Liver (tissue), 8 donors: ENCODE measurements at regions not wholly inside any gene's neighbourhood (a gene's known extent, or its start where the extent isn't known, plus 50 kb on each side); places are given as distances from the start of the nearest gene placed in this dataset.

Experiments
- DNase-seq: peaks from one replicate; pipeline ENCODE4 v3.0.0-alpha.2; 2017; ENCODE audit warnings: low spot score
- H3K27ac ChIP-seq, 2 donors: one replicate each; pipeline ENCODE4 v1.7.0; 2013; ENCODE audit warnings: inconsistent platforms in 2 of 2, low read length in 2 of 2, control low read depth in 1 of 2, low read depth in 1 of 2, mild to moderate bottlenecking in 1 of 2
- H3K27me3 ChIP-seq, 4 donors: one replicate each; pipeline versions ENCODE4 v1.6.1 to v1.7.0; 2013; ENCODE audit warnings: low read length in 3 of 4, inconsistent platforms in 1 of 4, mild to moderate bottlenecking in 1 of 4, moderate library complexity in 1 of 4; ENCODE audit not compliant: control insufficient read depth in 4 of 4, insufficient read depth in 4 of 4
- H3K36me3 ChIP-seq, 4 donors: one replicate each; pipeline versions ENCODE4 v1.6.1 to v1.7.0; 2013; ENCODE audit warnings: low read length in 3 of 4, mild to moderate bottlenecking in 3 of 4, low read depth in 1 of 4, moderate library complexity in 1 of 4; ENCODE audit not compliant: control insufficient read depth in 4 of 4, insufficient read depth in 3 of 4
- H3K4me1 ChIP-seq, 4 donors: one replicate each; pipeline versions ENCODE4 v1.6.1 to v1.7.0; 2013; ENCODE audit warnings: low read length in 3 of 4, mild to moderate bottlenecking in 3 of 4, moderate library complexity in 1 of 4; ENCODE audit not compliant: control insufficient read depth in 4 of 4, insufficient read depth in 4 of 4
- H3K4me3 ChIP-seq, 3 donors: one replicate each; pipeline versions ENCODE4 v1.6.1 to v1.7.0; 2013; ENCODE audit warnings: low read length in 3 of 3, control low read depth in 1 of 3, low read depth in 1 of 3, mild to moderate bottlenecking in 1 of 3
- H3K9ac ChIP-seq, 2 donors: one replicate each; pipeline ENCODE4 v1.7.0; 2013; ENCODE audit warnings: low read length in 2 of 2, mild to moderate bottlenecking in 2 of 2, moderate library complexity in 2 of 2, control low read depth in 1 of 2, low read depth in 1 of 2
- H3K9me3 ChIP-seq, 4 donors: one replicate each; pipeline versions ENCODE4 v1.6.1 to v1.7.0; 2013; ENCODE audit warnings: low read length in 3 of 4; ENCODE audit not compliant: control insufficient read depth in 4 of 4
- ATF3 ChIP-seq: IDR thresholded peaks from 2 replicates; pipeline ENCODE4 v1.6.1; 2016; ENCODE audit warnings: antibody characterized with exemption
- CTCF ChIP-seq: fragments of 150-350 bp; IDR thresholded peaks from 2 replicates; pipeline ENCODE4 v1.5.1; 2017; ENCODE audit warnings: improper control_type of control experiment, low read depth, low read length; ENCODE audit not compliant: missing input control
- EGR1 ChIP-seq, 2 donors: IDR thresholded peaks; 2 replicates each; pipeline ENCODE4 v1.6.1; 2016 to 2018; ENCODE audit warnings: antibody characterized with exemption in 2 of 2, low read depth in 2 of 2
- FOXA1 ChIP-seq: IDR thresholded peaks from 2 replicates; pipeline ENCODE4 v1.6.1; 2016; ENCODE audit warnings: antibody characterized with exemption
- FOXA2 ChIP-seq: IDR thresholded peaks from 2 replicates; pipeline ENCODE4 v1.6.1; 2016; ENCODE audit warnings: antibody characterized with exemption
- GABPA ChIP-seq, 2 donors: IDR thresholded peaks in 1 of 2; conservative IDR thresholded peaks in 1 of 2; 2 replicates each; pipeline ENCODE4 v1.6.1; 2016; ENCODE audit warnings: antibody characterized with exemption in 2 of 2, mild to moderate bottlenecking in 1 of 2, moderate library complexity in 1 of 2
- HNF4A ChIP-seq, 2 donors: conservative IDR thresholded peaks; 2 replicates each; pipeline ENCODE4 v1.6.1; 2016; ENCODE audit warnings: antibody characterized with exemption in 2 of 2, mild to moderate bottlenecking in 2 of 2
- HNF4G ChIP-seq: IDR thresholded peaks from 2 replicates; pipeline ENCODE4 v1.6.1; 2016; ENCODE audit warnings: antibody characterized with exemption
- JUND ChIP-seq, 2 donors: IDR thresholded peaks; 2 replicates each; pipeline ENCODE4 v1.6.1; 2016; ENCODE audit warnings: antibody characterized with exemption in 2 of 2
- NR2F2 ChIP-seq: IDR thresholded peaks from 2 replicates; pipeline ENCODE4 v1.6.1; 2016; ENCODE audit warnings: antibody characterized with exemption
- RAD21 ChIP-seq, 2 donors: IDR thresholded peaks; 2 replicates each; pipeline ENCODE4 v1.6.1; 2016; ENCODE audit warnings: antibody characterized with exemption in 2 of 2, mild to moderate bottlenecking in 2 of 2
- RXRA ChIP-seq, 2 donors: IDR thresholded peaks; 2 replicates each; pipeline ENCODE4 v1.6.1; 2017 to 2018; ENCODE audit warnings: antibody characterized with exemption in 2 of 2, mild to moderate bottlenecking in 1 of 2
- SP1 ChIP-seq: IDR thresholded peaks from 2 replicates; pipeline ENCODE4 v1.6.1; 2018; ENCODE audit warnings: antibody characterized with exemption, mild to moderate bottlenecking
- TAF1 ChIP-seq: conservative IDR thresholded peaks from 2 replicates; pipeline ENCODE4 v1.6.1; 2016; ENCODE audit warnings: antibody characterized with exemption, mild to moderate bottlenecking
- YY1 ChIP-seq: IDR thresholded peaks from 2 replicates; pipeline ENCODE4 v1.6.1; 2016; ENCODE audit warnings: antibody characterized with exemption, mild to moderate bottlenecking
- ZBTB33 ChIP-seq: IDR thresholded peaks from 2 replicates; pipeline ENCODE4 v1.6.1; 2016; ENCODE audit warnings: antibody characterized with exemption
- WGBS: extraction: QIAGEN DNeasy Blood & Tissue Kit; methylation state at CpG from one replicate; pipeline ENCODE4 v1.1.7; 2013; 5-methylcytosine and 5-hydroxymethylcytosine counted together
- TF ChIP-seq, protein P1 (sequence below): IDR thresholded peaks from 2 replicates; pipeline ENCODE4 v1.6.1; 2016; ENCODE audit warnings: antibody characterized with exemption, mild to moderate bottlenecking
- TF ChIP-seq, protein P2 (sequence below): IDR thresholded peaks from 2 replicates; pipeline ENCODE4 v1.6.1; 2016; ENCODE audit warnings: antibody characterized with exemption
- donor health status: healthy.
- donor health status: healthy.
- donor health status: healthy.
- donor health status: healthy.
- donor health status: healthy.

GRCh38 chr20:11748436-11748835 lies 169.3 kb upstream of the BTBD3 start:
- no peaks in the 10 kb centered on the region for H3K9me3 ChIP-seq
- no peak for TF ChIP-seq RAD21 (IDR thresholded peaks at IDR 0.05)
- TF ChIP-seq RXRA (IDR thresholded peaks at IDR 0.05): no peak
- TF ChIP-seq, protein P1, sequence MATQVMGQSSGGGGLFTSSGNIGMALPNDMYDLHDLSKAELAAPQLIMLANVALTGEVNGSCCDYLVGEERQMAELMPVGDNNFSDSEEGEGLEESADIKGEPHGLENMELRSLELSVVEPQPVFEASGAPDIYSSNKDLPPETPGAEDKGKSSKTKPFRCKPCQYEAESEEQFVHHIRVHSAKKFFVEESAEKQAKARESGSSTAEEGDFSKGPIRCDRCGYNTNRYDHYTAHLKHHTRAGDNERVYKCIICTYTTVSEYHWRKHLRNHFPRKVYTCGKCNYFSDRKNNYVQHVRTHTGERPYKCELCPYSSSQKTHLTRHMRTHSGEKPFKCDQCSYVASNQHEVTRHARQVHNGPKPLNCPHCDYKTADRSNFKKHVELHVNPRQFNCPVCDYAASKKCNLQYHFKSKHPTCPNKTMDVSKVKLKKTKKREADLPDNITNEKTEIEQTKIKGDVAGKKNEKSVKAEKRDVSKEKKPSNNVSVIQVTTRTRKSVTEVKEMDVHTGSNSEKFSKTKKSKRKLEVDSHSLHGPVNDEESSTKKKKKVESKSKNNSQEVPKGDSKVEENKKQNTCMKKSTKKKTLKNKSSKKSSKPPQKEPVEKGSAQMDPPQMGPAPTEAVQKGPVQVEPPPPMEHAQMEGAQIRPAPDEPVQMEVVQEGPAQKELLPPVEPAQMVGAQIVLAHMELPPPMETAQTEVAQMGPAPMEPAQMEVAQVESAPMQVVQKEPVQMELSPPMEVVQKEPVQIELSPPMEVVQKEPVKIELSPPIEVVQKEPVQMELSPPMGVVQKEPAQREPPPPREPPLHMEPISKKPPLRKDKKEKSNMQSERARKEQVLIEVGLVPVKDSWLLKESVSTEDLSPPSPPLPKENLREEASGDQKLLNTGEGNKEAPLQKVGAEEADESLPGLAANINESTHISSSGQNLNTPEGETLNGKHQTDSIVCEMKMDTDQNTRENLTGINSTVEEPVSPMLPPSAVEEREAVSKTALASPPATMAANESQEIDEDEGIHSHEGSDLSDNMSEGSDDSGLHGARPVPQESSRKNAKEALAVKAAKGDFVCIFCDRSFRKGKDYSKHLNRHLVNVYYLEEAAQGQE: no peak
- no peak for TF ChIP-seq ATF3
- TF ChIP-seq GABPA (IDR thresholded peaks at IDR 0.05 in 1 of 2, conservative IDR thresholded peaks at IDR 0.05 in 1 of 2): no peak
- TF ChIP-seq YY1: no peak
- no peak for TF ChIP-seq EGR1 (IDR thresholded peaks at IDR 0.05; ENCODE audit: low read depth in 2 of 2)
- no peak for TF ChIP-seq NR2F2
- TF ChIP-seq HNF4G: no peak
- no peaks in the 10 kb centered on the region for H3K4me1 ChIP-seq
- DNase-seq: no peak
- H3K9ac ChIP-seq: no peak overlapping the region
- H3K36me3 ChIP-seq: no peaks in the 10 kb centered on the region
- H3K27ac ChIP-seq: no peak overlapping the region
- peaks cover 0 to 4% (median 0%) of the 10 kb centered on the region in 4 donors for H3K27me3 ChIP-seq
- H3K4me3 ChIP-seq: no peak overlapping the region
- 57% methylated on average over 2 of the region's 2 CpGs for WGBS

DNA sequence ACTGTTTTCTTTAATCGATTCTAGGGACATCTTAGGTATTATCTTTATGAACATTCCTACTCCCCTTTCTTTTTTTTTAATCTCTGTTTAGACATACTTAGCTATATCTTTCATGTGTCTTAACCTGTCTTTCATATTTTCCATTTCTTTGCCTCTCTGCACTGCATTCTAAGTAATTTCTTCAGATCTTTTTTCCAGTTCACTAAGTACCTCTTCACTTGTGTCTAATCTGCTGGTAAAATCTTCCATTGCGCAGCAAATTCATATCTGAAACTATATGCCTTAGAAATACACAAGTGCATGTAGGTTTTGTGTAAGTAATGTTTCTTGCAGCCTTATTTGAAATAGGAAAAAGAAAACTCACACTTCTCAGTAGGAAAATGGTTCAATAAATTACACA lies 165.4 kb upstream of the BTBD3 start:
- H3K27me3 ChIP-seq: peaks cover 0 to 4% (median 0%) of the 10 kb centered on the region in 4 donors
- TF ChIP-seq CTCF: no peak
- no peak for TF ChIP-seq HNF4A (conservative IDR thresholded peaks at IDR 0.05)
- no peak for TF ChIP-seq HNF4G
- TF ChIP-seq YY1: no peak
- TF ChIP-seq EGR1 (IDR thresholded peaks at IDR 0.05; ENCODE audit: low read depth in 2 of 2): no peak
- TF ChIP-seq RXRA (IDR thresholded peaks at IDR 0.05): no peak
- TF ChIP-seq FOXA2: no peak
- TF ChIP-seq RAD21 (IDR thresholded peaks at IDR 0.05): no peak
- no peak for TF ChIP-seq SP1
- no peak for TF ChIP-seq ZBTB33
- TF ChIP-seq, protein P2, sequence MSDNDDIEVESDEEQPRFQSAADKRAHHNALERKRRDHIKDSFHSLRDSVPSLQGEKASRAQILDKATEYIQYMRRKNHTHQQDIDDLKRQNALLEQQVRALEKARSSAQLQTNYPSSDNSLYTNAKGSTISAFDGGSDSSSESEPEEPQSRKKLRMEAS: no peak
- no peak for TF ChIP-seq JUND (IDR thresholded peaks at IDR 0.05)
- TF ChIP-seq NR2F2: no peak
- TF ChIP-seq, protein P1: no peak
- no peak for TF ChIP-seq TAF1
- no peak for TF ChIP-seq ATF3
- no peak for TF ChIP-seq FOXA1
- no peaks in the 10 kb centered on the region for H3K4me1 ChIP-seq
- H3K4me3 ChIP-seq: no peak overlapping the region
- H3K9ac ChIP-seq: no peak overlapping the region
- no peaks in the 10 kb centered on the region for H3K36me3 ChIP-seq
- 77% methylated on average over 2 of the region's 2 CpGs for WGBS
- no peaks in the 10 kb centered on the region for H3K9me3 ChIP-seq
- H3K27ac ChIP-seq: no peak overlapping the region
- DNase-seq: no peak
